K562 (cell line): ENCODE measurements at regions not wholly inside any gene's neighbourhood (a gene's known extent, or its start where the extent isn't known, plus 50 kb on each side); places are given as distances from the start of the nearest gene placed in this dataset.

ENCODE experiments used
- CREM ChIP-seq: IDR thresholded peaks from 2 replicates; pipeline ENCODE4 v1.6.1; 2014; ENCODE audit warnings: antibody characterized with exemption, low read depth
- CTCF ChIP-seq, 3 experiments: IDR thresholded peaks in 2 of 3; conservative IDR thresholded peaks in 1 of 3; 2 replicates each; pipeline ENCODE4 v1.5.1; 2011 to 2012; ENCODE audit warnings: low read length in 3 of 3, mild to moderate bottlenecking in 3 of 3, control low read depth in 2 of 3, improper control_type of control experiment in 1 of 3, inconsistent platforms in 1 of 3, low read depth in 1 of 3, mixed read lengths in 1 of 3, moderate library complexity in 1 of 3; ENCODE audit not compliant: insufficient read depth in 2 of 3
- ELF2 ChIP-seq: fragments of 250-450 bp; sonication (Bioruptor Pico); IDR thresholded peaks from 2 replicates; pipeline ENCODE4 v1.5.0; 2021; ENCODE audit warnings: mild to moderate bottlenecking
- EP300 ChIP-seq: IDR thresholded peaks from 2 replicates; pipeline ENCODE4 v1.6.1; 2012; ENCODE audit warnings: low read length, improper control_type of control experiment
- HBP1 ChIP-seq: fragments of 450-650 bp; formaldehyde crosslinking; IDR thresholded peaks from 2 replicates; pipeline ENCODE4 v1.4.0; 2022; ENCODE audit warnings: missing genetic modification characterization
- MYNN ChIP-seq, 2 experiments: sonication (generic); formaldehyde crosslinking in 1 of 2; IDR thresholded peaks; 2 replicates each; pipeline versions ENCODE4 v1.5.0 to v1.6.1; 2016 to 2020; ENCODE audit warnings: antibody characterized with exemption in 1 of 2, missing genetic modification reagents in 1 of 2
- NFYB ChIP-seq: IDR thresholded peaks from 2 replicates; pipeline ENCODE4 v1.6.1; 2011; ENCODE audit warnings: mild to moderate bottlenecking, moderate library complexity; ENCODE audit not compliant: insufficient read length; ENCODE audit errors: extremely low read depth
- POLR2H ChIP-seq: IDR thresholded peaks from 2 replicates; pipeline ENCODE4 v1.6.1; 2016; ENCODE audit warnings: missing genetic modification characterization, low read depth, mild to moderate bottlenecking, control low read depth, missing compliant biosample characterization, moderate library complexity
- PRPF4 ChIP-seq: fragments of 200-400 bp; formaldehyde crosslinking; IDR thresholded peaks from one replicate; pipeline ENCODE4 v1.6.1; 2017; ENCODE audit warnings: low read length, low read depth, mild to moderate bottlenecking; ENCODE audit not compliant: insufficient read depth, poor library complexity, severe bottlenecking
- RCOR1 ChIP-seq, 2 experiments: IDR thresholded peaks; 2 replicates each; pipeline ENCODE4 v1.6.1; 2012; ENCODE audit warnings: low read depth in 2 of 2, low read length in 2 of 2, borderline replicate concordance in 1 of 2, improper control_type of control experiment in 1 of 2
- TCF7 ChIP-seq: sonication (generic); IDR thresholded peaks from 2 replicates; pipeline ENCODE4 v1.6.1; 2016; ENCODE audit warnings: antibody characterized with exemption, borderline replicate concordance
- ZNF644 ChIP-seq: fragments of 200-800 bp; sonication (Bioruptor generic); IDR thresholded peaks from 2 replicates; pipeline ENCODE4 v1.6.1; 2016; ENCODE audit warnings: low read depth, missing genetic modification characterization, missing compliant biosample characterization

DNA sequence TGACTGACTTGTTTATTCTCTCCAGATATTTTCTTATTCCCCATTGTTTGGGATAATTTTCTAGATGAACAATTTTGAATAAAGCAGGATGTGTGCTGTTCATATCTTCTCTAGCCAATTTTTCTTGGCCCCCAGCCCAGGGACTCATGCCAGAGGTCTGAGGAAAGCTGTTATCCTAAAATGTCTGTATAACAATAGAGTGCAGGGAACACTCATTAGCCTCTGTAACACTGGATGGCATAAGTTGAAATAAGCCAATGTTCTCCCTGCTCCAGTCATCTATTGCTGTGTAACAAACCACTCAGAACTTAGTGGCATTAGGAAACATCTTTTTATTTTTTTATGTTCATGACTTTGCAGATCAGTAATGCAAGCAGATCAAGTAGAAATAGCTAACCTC lies 121.7 kb upstream of the TRIM24 start:
- TF ChIP-seq EP300 (no peak), CTCF (IDR thresholded peaks at IDR 0.05 in 2 of 3, conservative IDR thresholded peaks at IDR 0.05 in 1 of 3; ENCODE audit: insufficient read depth in 2 of 3, low read depth in 1 of 3, low read length in 3 of 3) (no peak), PRPF4 (no peak), ELF2 (no peak), CREM (no peak), HBP1 (no peak), ZNF644 (no peak), RCOR1 (IDR thresholded peaks at IDR 0.05; ENCODE audit: borderline replicate concordance in 1 of 2, low read depth in 2 of 2, low read length in 2 of 2) (no peak), MYNN (IDR thresholded peaks at IDR 0.05) (no peak), MYNN (CRISPR knock-in tag; IDR thresholded peaks at IDR 0.05) (no peak), POLR2H (tag) (no peak), NFYB (no peak), TCF7 (no peak)
